NAMALWA (cell line): ENCODE measurements at regions not wholly inside any gene's neighbourhood (a gene's known extent, or its start where the extent isn't known, plus 50 kb on each side); places are given as distances from the start of the nearest gene placed in this dataset.

Experiments used
- DNase-seq: peaks from one replicate; pipeline ENCODE4 v3.0.0-alpha.2; 2015; ENCODE audit warnings: low spot score

- no peak for DNase-seq
Measured at GRCh38 chr14:98959410-98959809, 312.6 kb downstream of the BCL11B start.

GRCh38 chr14:98959958-98960616, 311.9 kb downstream of the BCL11B start:
- DNase-seq: no peak

- DNase-seq: no peak
Measured at GRCh38 chr14:98960617-98961013, 311.4 kb downstream of the BCL11B start.

- DNase-seq: no peak
Measured at GRCh38 chr14:98961191-98961590, 310.8 kb downstream of the BCL11B start.

GRCh38 chr14:98962118-98962517, 309.9 kb downstream of the BCL11B start:
- DNase-seq: no peak

- no peak for DNase-seq
Measured at GRCh38 chr14:98963610-98964009, 308.4 kb downstream of the BCL11B start.

- DNase-seq: no peak
Measured at GRCh38 chr14:98964171-98964570, 307.8 kb downstream of the BCL11B start.

GRCh38 chr14:98965076-98965475, 306.9 kb downstream of the BCL11B start:
- DNase-seq: no peak

GRCh38 chr14:98966016-98966415, 306.0 kb downstream of the BCL11B start:
- DNase-seq: no peak

GRCh38 chr14:98966475-98967162, 305.4 kb downstream of the BCL11B start:
- DNase-seq: no peak

- no peak for DNase-seq
Measured at GRCh38 chr14:98974113-98974512, 297.9 kb downstream of the BCL11B start.

GRCh38 chr14:98976271-98976670, 295.7 kb downstream of the BCL11B start:
- no peak for DNase-seq

- DNase-seq: no peak
Measured at GRCh38 chr14:98977451-98977850, 294.5 kb downstream of the BCL11B start.

GRCh38 chr14:98982986-98983385, 289.0 kb downstream of the BCL11B start:
- DNase-seq: no peak

- no peak for DNase-seq
Measured at GRCh38 chr14:98984027-98984718, 287.8 kb downstream of the BCL11B start.

GRCh38 chr14:98984719-98985041, 287.3 kb downstream of the BCL11B start:
- no peak for DNase-seq

GRCh38 chr14:98993818-98994217, 278.2 kb downstream of the BCL11B start:
- no peak for DNase-seq

- DNase-seq: no peak
Measured at GRCh38 chr14:98994561-98994960, 277.4 kb downstream of the BCL11B start.

GRCh38 chr14:98997526-98998205, 274.3 kb downstream of the BCL11B start:
- DNase-seq: no peak

GRCh38 chr14:98999345-98999744, 272.7 kb downstream of the BCL11B start:
- no peak for DNase-seq

GRCh38 chr14:98999901-99000300, 272.1 kb downstream of the BCL11B start:
- no peak for DNase-seq

GRCh38 chr14:99001241-99001640, 270.8 kb downstream of the BCL11B start:
- no peak for DNase-seq

- DNase-seq: no peak
Measured at GRCh38 chr14:99003646-99004045, 268.4 kb downstream of the BCL11B start.
